ENCODE measurements at regions not wholly inside any gene's neighbourhood (a gene's known extent, or its start where the extent isn't known, plus 50 kb on each side); places are given as distances from the start of the nearest gene placed in this dataset.

DNA sequence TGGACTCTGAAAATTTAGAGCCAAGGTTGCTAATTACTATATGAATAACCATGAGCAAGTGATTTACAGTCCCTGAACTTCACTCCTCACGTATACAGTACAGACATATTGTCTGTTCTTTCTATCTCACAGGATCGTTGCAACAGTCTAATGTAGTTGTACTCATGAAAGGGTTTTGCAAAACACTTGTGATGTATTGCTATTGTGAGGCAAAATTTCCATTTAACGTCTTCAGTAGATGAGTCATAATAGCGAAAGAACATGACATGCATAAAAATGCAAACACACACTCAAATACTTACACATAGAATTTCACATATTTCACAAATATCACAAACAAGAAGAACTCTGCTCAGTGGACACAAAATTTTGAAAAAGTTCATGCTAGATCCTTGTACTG is 134.6 kb upstream of the TRPC6 start:
- no peak overlapping the region for H3K27ac ChIP-seq
- 72 to 86% (median 76%) methylated on average over 4 of the region's 4 CpGs for WGBS, 4 donors
- intact Hi-C loops (cut with DNase I): no loop called here

DNA sequence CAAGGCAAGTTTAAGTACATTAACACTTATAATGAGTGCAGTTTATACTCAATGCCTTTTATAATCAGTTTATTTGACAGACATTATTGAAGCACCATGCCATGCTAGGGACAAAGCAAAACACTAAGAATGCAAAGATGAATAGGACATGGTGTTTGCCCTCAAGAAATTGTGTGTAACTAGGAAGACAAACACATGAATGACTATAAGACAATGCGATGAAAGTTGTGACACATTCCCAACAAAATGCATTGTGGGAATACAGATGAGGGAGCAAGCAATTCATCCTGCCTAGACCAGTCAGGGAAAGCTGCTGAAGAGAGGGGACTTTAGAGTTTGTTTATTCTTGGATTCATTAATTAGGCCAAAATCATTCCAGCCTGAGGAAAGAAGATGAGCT is 133.8 kb upstream of the TRPC6 start:
- TF ChIP-seq, protein P1, sequence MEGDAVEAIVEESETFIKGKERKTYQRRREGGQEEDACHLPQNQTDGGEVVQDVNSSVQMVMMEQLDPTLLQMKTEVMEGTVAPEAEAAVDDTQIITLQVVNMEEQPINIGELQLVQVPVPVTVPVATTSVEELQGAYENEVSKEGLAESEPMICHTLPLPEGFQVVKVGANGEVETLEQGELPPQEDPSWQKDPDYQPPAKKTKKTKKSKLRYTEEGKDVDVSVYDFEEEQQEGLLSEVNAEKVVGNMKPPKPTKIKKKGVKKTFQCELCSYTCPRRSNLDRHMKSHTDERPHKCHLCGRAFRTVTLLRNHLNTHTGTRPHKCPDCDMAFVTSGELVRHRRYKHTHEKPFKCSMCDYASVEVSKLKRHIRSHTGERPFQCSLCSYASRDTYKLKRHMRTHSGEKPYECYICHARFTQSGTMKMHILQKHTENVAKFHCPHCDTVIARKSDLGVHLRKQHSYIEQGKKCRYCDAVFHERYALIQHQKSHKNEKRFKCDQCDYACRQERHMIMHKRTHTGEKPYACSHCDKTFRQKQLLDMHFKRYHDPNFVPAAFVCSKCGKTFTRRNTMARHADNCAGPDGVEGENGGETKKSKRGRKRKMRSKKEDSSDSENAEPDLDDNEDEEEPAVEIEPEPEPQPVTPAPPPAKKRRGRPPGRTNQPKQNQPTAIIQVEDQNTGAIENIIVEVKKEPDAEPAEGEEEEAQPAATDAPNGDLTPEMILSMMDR (IDR thresholded peaks at IDR 0.05): no peak
- no peak for TF ChIP-seq POLR2A (IDR thresholded peaks at IDR 0.05)
- Histone ChIP-seq H3K4me1 (replicated peaks in 1 of 2) (no peaks in the 10 kb centered on the region), H3K27me3 (no peaks in the 10 kb centered on the region), H3K27ac (no peak overlapping the region), H3K9me3 (replicated peaks in 1 of 3) (no peaks in the 10 kb centered on the region), H3K36me3 (replicated peaks in 1 of 2) (no peaks in the 10 kb centered on the region), H3K4me3 (no peak overlapping the region)
- intact Hi-C loops (cut with DNase I): no loop called here
- WGBS, 4 donors: 86 to 97% (median 95%) methylated on average over 1 of the region's 1 CpG
- DNase-seq: no peak

More for the DNA sequence above, 134.6 kb upstream of the TRPC6 start:
- DNase-seq: no peak
- no peaks in the 10 kb centered on the region for H3K36me3 ChIP-seq (replicated peaks in 1 of 2)
- no peaks in the 10 kb centered on the region for H3K4me1 ChIP-seq (replicated peaks in 1 of 2)
- H3K4me3 ChIP-seq: no peak overlapping the region
- H3K9me3 ChIP-seq (replicated peaks in 1 of 3): no peaks in the 10 kb centered on the region
- TF ChIP-seq POLR2A (IDR thresholded peaks at IDR 0.05): no peak
- TF ChIP-seq, protein P1 (IDR thresholded peaks at IDR 0.05): no peak
- H3K27me3 ChIP-seq: no peaks in the 10 kb centered on the region

DNA sequence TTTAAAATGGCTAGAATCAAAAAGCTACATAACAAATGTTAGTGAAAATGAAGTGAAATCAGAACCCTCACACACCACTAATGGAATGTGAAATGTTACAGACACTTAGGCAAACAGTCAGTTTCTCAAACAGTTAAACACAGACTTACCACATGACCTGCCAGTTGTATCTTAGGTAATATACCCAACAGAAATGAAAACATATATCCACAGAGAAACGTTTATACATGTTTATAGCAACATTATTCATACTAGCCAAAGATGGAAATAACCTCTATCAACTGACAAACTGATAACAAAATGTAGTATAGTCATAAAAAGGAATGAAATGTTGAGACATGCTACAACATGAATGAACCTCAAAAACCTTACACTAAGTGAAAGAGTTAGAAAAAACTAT is 131.5 kb upstream of the TRPC6 start:
- no peak overlapping the region for H3K4me3 ChIP-seq
- H3K4me1 ChIP-seq (replicated peaks in 1 of 2): no peaks in the 10 kb centered on the region
- TF ChIP-seq POLR2A (IDR thresholded peaks at IDR 0.05): no peak
- TF ChIP-seq, protein P1 (IDR thresholded peaks at IDR 0.05): no peak
- no peaks in the 10 kb centered on the region for H3K9me3 ChIP-seq (replicated peaks in 1 of 3)
- DNase-seq: no peak
- no peaks in the 10 kb centered on the region for H3K27me3 ChIP-seq
- 16 to 20% (median 18%) methylated on average over 1 of the region's 1 CpG for WGBS, 4 donors
- intact Hi-C loops (cut with DNase I): no loop called here
- no peaks in the 10 kb centered on the region for H3K36me3 ChIP-seq (replicated peaks in 1 of 2)
- H3K27ac ChIP-seq: no peak overlapping the region

DNA sequence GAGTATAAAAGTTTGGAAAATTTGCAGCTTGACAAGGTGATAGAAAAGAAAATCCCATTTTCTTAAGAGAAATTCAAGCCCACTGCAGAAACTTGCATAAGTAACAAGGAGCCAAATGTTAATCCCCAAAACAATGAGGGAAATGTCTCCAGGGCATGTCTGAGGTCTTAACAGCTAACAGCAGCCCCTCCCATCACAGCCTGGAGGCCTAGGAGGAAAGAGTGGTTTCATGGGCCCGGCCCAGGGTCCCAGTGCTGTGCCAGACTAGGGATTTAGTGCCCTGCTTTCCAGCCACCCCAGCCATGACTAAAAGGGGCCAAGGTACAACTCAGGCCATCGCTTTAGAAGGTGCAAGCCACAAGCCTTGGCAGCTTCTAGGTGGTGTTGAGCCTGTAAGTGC is 123.7 kb upstream of the TRPC6 start:
- H3K9me3 ChIP-seq (replicated peaks in 1 of 3): no peaks in the 10 kb centered on the region
- no peak for DNase-seq
- 38 to 85% (median 68%) methylated on average over 1 to 2 of the region's 2 CpGs for WGBS, 4 donors
- no peaks in the 10 kb centered on the region for H3K27me3 ChIP-seq
- no peak overlapping the region for H3K4me3 ChIP-seq
- H3K27ac ChIP-seq: no peak overlapping the region
- H3K4me1 ChIP-seq (replicated peaks in 1 of 2): no peaks in the 10 kb centered on the region
- intact Hi-C loops (cut with DNase I): no loop called here
- no peaks in the 10 kb centered on the region for H3K36me3 ChIP-seq (replicated peaks in 1 of 2)
- TF ChIP-seq POLR2A (IDR thresholded peaks at IDR 0.05): no peak
- TF ChIP-seq, protein P1 (IDR thresholded peaks at IDR 0.05): no peak
